Right atrium auricular region (tissue), 2 donors: ENCODE measurements at regions not wholly inside any gene's neighbourhood (a gene's known extent, or its start where the extent isn't known, plus 50 kb on each side); places are given as distances from the start of the nearest gene placed in this dataset.

Experiments used
- DNase-seq: peaks from one replicate; pipeline ENCODE4 v3.0.0-alpha.2; 2019; ENCODE audit warnings: low spot score
- H3K27ac ChIP-seq, 2 donors: fragments of 200-600 bp; sonication (generic); 1 replicate in 1 of 2; 2 replicates in 1 of 2; pipeline ENCODE4 v1.5.1; 2016 to 2019
- H3K27me3 ChIP-seq, 2 donors: fragments of 200-600 bp; sonication (generic); one replicate each; pipeline versions ENCODE4 v1.5.1 to v1.6.0; 2017 to 2019
- H3K36me3 ChIP-seq: fragments of 200-600 bp; sonication (generic); one replicate; pipeline ENCODE4 v1.5.1; 2016
- H3K4me1 ChIP-seq, 2 donors: fragments of 200-600 bp; sonication (generic); one replicate each; pipeline versions ENCODE4 v1.5.1 to v1.6.0; 2017 to 2019
- H3K4me3 ChIP-seq, 2 donors: fragments of 200-600 bp; sonication (generic); 1 replicate in 1 of 2; 2 replicates in 1 of 2; pipeline ENCODE4 v1.5.1; 2017 to 2019; ENCODE audit warnings: mild to moderate bottlenecking in 1 of 2, moderate library complexity in 1 of 2
- H3K9me3 ChIP-seq, 2 donors: fragments of 200-600 bp; sonication (generic); one replicate each; pipeline ENCODE4 v1.5.1; 2019
- TF ChIP-seq, protein P1 (sequence below), 2 donors: fragments of 200-600 bp; sonication (generic); IDR thresholded peaks; one replicate each; pipeline ENCODE4 v1.5.1; 2019; ENCODE audit warnings: antibody characterized with exemption in 2 of 2

DNA sequence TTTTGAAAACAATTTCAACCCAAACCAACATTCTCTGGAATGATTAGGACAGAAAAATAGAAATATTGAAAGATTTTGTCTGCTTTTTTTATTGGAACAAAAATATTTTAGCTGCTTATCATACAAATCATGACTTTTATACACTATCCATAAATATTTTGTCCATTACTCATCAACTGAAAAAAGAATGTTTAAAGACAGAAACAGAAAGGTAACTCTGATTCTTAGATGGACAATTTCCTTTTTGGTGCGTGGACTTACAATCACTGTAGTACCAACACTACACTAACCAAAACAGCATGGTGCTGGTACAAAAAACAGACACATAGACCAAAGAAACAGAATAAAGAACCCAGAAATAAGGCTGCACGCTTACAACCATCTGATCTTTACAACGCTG, 582.8 kb upstream of the CCDC54 start:
- Histone ChIP-seq H3K27ac (no peak overlapping the region), H3K27me3 (no peaks in the 10 kb centered on the region), H3K4me1 (no peaks in the 10 kb centered on the region), H3K36me3 (no peaks in the 10 kb centered on the region), H3K9me3 (no peaks in the 10 kb centered on the region), H3K4me3 (no peak overlapping the region)
- TF ChIP-seq, protein P1, sequence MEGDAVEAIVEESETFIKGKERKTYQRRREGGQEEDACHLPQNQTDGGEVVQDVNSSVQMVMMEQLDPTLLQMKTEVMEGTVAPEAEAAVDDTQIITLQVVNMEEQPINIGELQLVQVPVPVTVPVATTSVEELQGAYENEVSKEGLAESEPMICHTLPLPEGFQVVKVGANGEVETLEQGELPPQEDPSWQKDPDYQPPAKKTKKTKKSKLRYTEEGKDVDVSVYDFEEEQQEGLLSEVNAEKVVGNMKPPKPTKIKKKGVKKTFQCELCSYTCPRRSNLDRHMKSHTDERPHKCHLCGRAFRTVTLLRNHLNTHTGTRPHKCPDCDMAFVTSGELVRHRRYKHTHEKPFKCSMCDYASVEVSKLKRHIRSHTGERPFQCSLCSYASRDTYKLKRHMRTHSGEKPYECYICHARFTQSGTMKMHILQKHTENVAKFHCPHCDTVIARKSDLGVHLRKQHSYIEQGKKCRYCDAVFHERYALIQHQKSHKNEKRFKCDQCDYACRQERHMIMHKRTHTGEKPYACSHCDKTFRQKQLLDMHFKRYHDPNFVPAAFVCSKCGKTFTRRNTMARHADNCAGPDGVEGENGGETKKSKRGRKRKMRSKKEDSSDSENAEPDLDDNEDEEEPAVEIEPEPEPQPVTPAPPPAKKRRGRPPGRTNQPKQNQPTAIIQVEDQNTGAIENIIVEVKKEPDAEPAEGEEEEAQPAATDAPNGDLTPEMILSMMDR (IDR thresholded peaks at IDR 0.05) = no peak
- no peak for DNase-seq

DNA sequence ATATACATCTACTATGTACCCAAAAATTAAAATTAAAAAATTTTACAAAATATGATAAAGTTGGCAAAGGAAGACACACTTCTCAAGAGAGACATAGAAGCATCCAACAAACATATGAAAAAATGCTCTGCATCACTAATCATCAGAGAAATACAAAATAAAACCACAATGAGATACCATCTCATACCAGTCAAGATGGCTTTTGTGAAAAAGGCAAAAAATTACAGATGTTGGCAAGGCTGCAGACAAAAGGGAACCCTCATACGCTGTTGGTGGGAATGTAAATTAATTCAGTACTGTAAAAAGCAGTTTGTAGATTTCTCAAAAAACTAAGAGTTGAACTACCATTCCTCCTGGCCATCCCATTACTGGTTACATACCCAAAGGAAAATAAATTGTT, 581.7 kb upstream of the CCDC54 start:
- Histone ChIP-seq H3K27ac (no peak overlapping the region), H3K36me3 (no peaks in the 10 kb centered on the region), H3K4me3 (no peak overlapping the region), H3K4me1 (no peaks in the 10 kb centered on the region), H3K9me3 (no peaks in the 10 kb centered on the region), H3K27me3 (no peaks in the 10 kb centered on the region)
- DNase-seq = no peak
- TF ChIP-seq, protein P1 (IDR thresholded peaks at IDR 0.05) = no peak

DNA sequence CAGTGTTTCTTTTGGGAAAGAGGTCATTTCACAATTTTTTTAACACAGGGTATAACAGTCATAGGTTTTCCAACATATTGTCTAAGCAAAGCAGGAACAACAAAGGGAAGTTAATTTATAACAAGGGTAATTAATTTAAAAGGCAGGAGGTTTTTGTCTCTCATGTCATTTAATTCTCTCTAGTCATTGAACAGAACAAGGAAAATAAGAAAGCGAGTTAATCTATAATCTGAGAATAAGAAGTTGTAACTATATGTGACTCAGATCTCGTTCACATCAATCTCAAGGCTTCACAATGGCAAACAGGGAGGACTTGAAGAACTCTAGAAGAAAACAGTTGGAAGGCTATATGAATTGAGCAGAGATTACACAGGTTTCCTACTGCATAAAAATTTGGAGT, 579.8 kb upstream of the CCDC54 start:
- no peak overlapping the region for H3K4me3 ChIP-seq
- no peaks in the 10 kb centered on the region for H3K9me3 ChIP-seq
- TF ChIP-seq, protein P1 (IDR thresholded peaks at IDR 0.05) = no peak
- no peak for DNase-seq
- H3K36me3 ChIP-seq = no peaks in the 10 kb centered on the region
- no peaks in the 10 kb centered on the region for H3K4me1 ChIP-seq
- no peaks in the 10 kb centered on the region for H3K27me3 ChIP-seq
- no peak overlapping the region for H3K27ac ChIP-seq

GRCh38 chr3:106805625-106806024, 571.6 kb upstream of the CCDC54 start:
- Histone ChIP-seq H3K4me1 (peaks cover 0 to 11% of the 10 kb centered on the region in 2 donors), H3K27ac (no peak overlapping the region), H3K27me3 (no peaks in the 10 kb centered on the region), H3K36me3 (no peaks in the 10 kb centered on the region), H3K4me3 (no peak overlapping the region), H3K9me3 (no peaks in the 10 kb centered on the region)
- DNase-seq = no peak
- TF ChIP-seq, protein P1 (IDR thresholded peaks at IDR 0.05) = no peak

- no peaks in the 10 kb centered on the region for H3K36me3 ChIP-seq
- no peaks in the 10 kb centered on the region for H3K27me3 ChIP-seq
- TF ChIP-seq, protein P1 (IDR thresholded peaks at IDR 0.05) = no peak
- no peak overlapping the region for H3K27ac ChIP-seq
- no peaks in the 10 kb centered on the region for H3K9me3 ChIP-seq
- no peak for DNase-seq
- peaks cover 0 to 11% of the 10 kb centered on the region in 2 donors for H3K4me1 ChIP-seq
- H3K4me3 ChIP-seq = no peak overlapping the region
Measured at GRCh38 chr3:106806964-106807363, 570.3 kb upstream of the CCDC54 start.

DNA sequence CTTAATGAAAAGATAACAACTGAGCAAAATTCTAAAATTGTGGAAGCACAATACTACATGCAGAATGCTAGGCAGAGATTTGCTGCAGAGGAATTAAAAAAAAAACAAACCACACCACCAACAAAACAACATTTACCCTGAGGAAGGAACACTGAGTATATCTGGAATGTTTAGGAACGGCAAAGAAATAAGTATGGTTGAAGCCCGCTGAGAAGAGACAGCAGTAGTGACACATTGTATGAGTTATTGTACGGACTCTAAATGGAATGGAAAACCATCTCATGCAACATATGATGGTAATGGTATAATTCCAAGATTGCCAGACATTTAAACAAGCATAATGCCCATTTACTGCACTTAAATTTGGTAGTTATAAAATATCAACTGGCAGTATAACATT, 568.2 kb upstream of the CCDC54 start:
- Histone ChIP-seq H3K36me3 (no peaks in the 10 kb centered on the region), H3K9me3 (no peaks in the 10 kb centered on the region), H3K27ac (no peak overlapping the region), H3K4me3 (no peak overlapping the region), H3K4me1 (peaks cover 0 to 14% of the 10 kb centered on the region in 2 donors), H3K27me3 (no peaks in the 10 kb centered on the region)
- DNase-seq = no peak
- TF ChIP-seq, protein P1 (IDR thresholded peaks at IDR 0.05) = no peak
